SK-N-SH (cell line): ENCODE measurements at regions not wholly inside any gene's neighbourhood (a gene's known extent, or its start where the extent isn't known, plus 50 kb on each side); places are given as distances from the start of the nearest gene placed in this dataset.

Experiments used
- CTCF ChIP-seq: fragments of 200-600 bp; sonication (generic); IDR thresholded peaks from 2 replicates; pipeline ENCODE4 v1.6.1; 2017; ENCODE audit warnings: antibody characterized with exemption, mild to moderate bottlenecking, moderate library complexity
- EP300 ChIP-seq, 2 experiments: IDR thresholded peaks; 2 replicates each; pipeline versions ENCODE4 v1.4.0 to v1.6.1; 2012; ENCODE audit warnings: borderline replicate concordance in 1 of 2, low read depth in 1 of 2, low read length in 1 of 2
- EZH2phosphoT487 ChIP-seq: fragments of 200-600 bp; sonication (generic); IDR thresholded peaks from 2 replicates; pipeline ENCODE4 v1.6.1; 2017; ENCODE audit warnings: low read depth, mixed run types, mild to moderate bottlenecking, antibody characterized with exemption, moderate library complexity, borderline replicate concordance
- FOSL2 ChIP-seq: IDR thresholded peaks from 2 replicates; pipeline ENCODE4 v1.4.0; 2012; ENCODE audit warnings: low read depth, mild to moderate bottlenecking, moderate library complexity, borderline replicate concordance
- IRF3 ChIP-seq: fragments of 150-350 bp; IDR thresholded peaks from 2 replicates; pipeline ENCODE4 v1.6.1; 2016; ENCODE audit warnings: mild to moderate bottlenecking, low read depth, low read length
- PBX3 ChIP-seq: IDR thresholded peaks from 2 replicates; pipeline ENCODE4; 2012
- POLR2AphosphoS5 ChIP-seq: IDR thresholded peaks from 2 replicates; pipeline ENCODE4 v1.6.1; 2012; ENCODE audit warnings: low read depth, low read length
- RAD21 ChIP-seq: IDR thresholded peaks from 2 replicates; pipeline ENCODE4 v1.6.1; 2012; ENCODE audit warnings: mild to moderate bottlenecking, low read length
- TAF1 ChIP-seq: IDR thresholded peaks from 2 replicates; pipeline ENCODE4 v1.6.1; 2012; ENCODE audit warnings: low read depth, mild to moderate bottlenecking, low read length, moderate library complexity, borderline replicate concordance
- TEAD4 ChIP-seq: IDR thresholded peaks from 2 replicates; pipeline ENCODE4 v1.4.0; 2012; ENCODE audit warnings: mild to moderate bottlenecking, borderline replicate concordance; ENCODE audit not compliant: insufficient read depth
- YY1 ChIP-seq: IDR thresholded peaks from 2 replicates; pipeline ENCODE4 v1.4.0; 2012; ENCODE audit warnings: low read depth, mild to moderate bottlenecking
- ZBTB33 ChIP-seq: IDR thresholded peaks from 2 replicates; pipeline ENCODE4 v1.4.0; 2012; ENCODE audit warnings: low read depth, borderline replicate concordance

GRCh38 chr1:199482426-199482825 lies 545.1 kb upstream of the NR5A2 start:
- TF ChIP-seq CTCF (no peak), FOSL2 (no peak), RAD21 (no peak), YY1 (no peak), IRF3 (no peak), EP300 (IDR thresholded peaks at IDR 0.05; ENCODE audit: borderline replicate concordance in 1 of 2, low read depth in 1 of 2, low read length in 1 of 2) (no peak), PBX3 (no peak), POLR2AphosphoS5 (no peak), ZBTB33 (no peak), TAF1 (no peak), EZH2phosphoT487 (no peak), TEAD4 (no peak)
